Transverse colon (tissue), 4 donors: ENCODE measurements at regions not wholly inside any gene's neighbourhood (a gene's known extent, or its start where the extent isn't known, plus 50 kb on each side); places are given as distances from the start of the nearest gene placed in this dataset.

Experiments
- CTCF ChIP-seq, 5 experiments: fragments of 200-600 bp in 3 of 5; fragments of 450-650 bp in 2 of 5; sonication (generic) in 3 of 5; IDR thresholded peaks; 1 replicate in 2 of 5; 2 replicates in 3 of 5; pipeline ENCODE4 v1.5.1; 2016 to 2017; ENCODE audit warnings: antibody characterized with exemption in 5 of 5, inconsistent platforms in 3 of 5, mild to moderate bottlenecking in 2 of 5, moderate library complexity in 1 of 5
- EP300 ChIP-seq: sonication (generic); formaldehyde crosslinking; IDR thresholded peaks from one replicate; pipeline ENCODE4 v1.6.1; 2017; ENCODE audit warnings: antibody characterized with exemption, low read depth
- POLR2A ChIP-seq: fragments of 450-650 bp; IDR thresholded peaks from one replicate; pipeline ENCODE4 v1.6.1; 2016; ENCODE audit warnings: antibody characterized with exemption, mild to moderate bottlenecking, moderate library complexity
- POLR2AphosphoS5 ChIP-seq, 3 donors: sonication (generic); formaldehyde crosslinking; IDR thresholded peaks; one replicate each; pipeline ENCODE4 v1.6.1; 2016; ENCODE audit warnings: antibody characterized with exemption in 3 of 3

GRCh38 chr6:113654396-113654795, 202.7 kb upstream of the MARCKS start:
- no peak for TF ChIP-seq CTCF (IDR thresholded peaks at IDR 0.05)
- no peak for TF ChIP-seq POLR2A
- no peak for TF ChIP-seq POLR2AphosphoS5 (IDR thresholded peaks at IDR 0.05)
- no peak for TF ChIP-seq EP300
